ENCODE measurements at regions not wholly inside any gene's neighbourhood (a gene's known extent, or its start where the extent isn't known, plus 50 kb on each side); places are given as distances from the start of the nearest gene placed in this dataset.
"Not testable (repeated sequence)": the region's sequence is repeated elsewhere in the genome, so short reads cannot be mapped to it uniquely, and the experiment has no call there.

- DNase-seq = no peak
These were observed 326.8 kb upstream of the SGCD start for GRCh38 chr5:156000115-156000514.

- no peak for DNase-seq
These were observed 322.2 kb upstream of the SGCD start for GRCh38 chr5:156004754-156005153.

- DNase-seq = no peak
These were observed 320.8 kb upstream of the SGCD start for GRCh38 chr5:156006026-156006647.

GRCh38 chr5:156008844-156009243 lies 318.1 kb upstream of the SGCD start:
- no peak for DNase-seq

- no peak for DNase-seq
These were observed 317.4 kb upstream of the SGCD start for GRCh38 chr5:156009583-156009982.

GRCh38 chr5:156015137-156015536 lies 311.8 kb upstream of the SGCD start:
- DNase-seq = no peak

- DNase-seq = no peak
These were observed 307.8 kb upstream of the SGCD start for GRCh38 chr5:156019130-156019529.

- no peak for DNase-seq
These were observed 307.3 kb upstream of the SGCD start for GRCh38 chr5:156019571-156020180.

GRCh38 chr5:156020647-156021046 lies 306.3 kb upstream of the SGCD start:
- DNase-seq = no peak

- no peak for DNase-seq
These were observed 305.1 kb upstream of the SGCD start for GRCh38 chr5:156021866-156022265.

GRCh38 chr5:156025656-156026055 lies 301.3 kb upstream of the SGCD start:
- no peak for DNase-seq

GRCh38 chr5:156031181-156031580 lies 295.8 kb upstream of the SGCD start:
- DNase-seq = no peak

GRCh38 chr5:156036640-156037039 lies 290.3 kb upstream of the SGCD start:
- DNase-seq = no peak

GRCh38 chr5:156037151-156037909 lies 289.6 kb upstream of the SGCD start:
- no peak for DNase-seq

- DNase-seq = no peak
These were observed 284.2 kb upstream of the SGCD start for GRCh38 chr5:156042726-156043125.

GRCh38 chr5:156043351-156043750 lies 283.6 kb upstream of the SGCD start:
- DNase-seq = no peak

- DNase-seq = no peak
These were observed 275.0 kb upstream of the SGCD start for GRCh38 chr5:156051972-156052371.

- DNase-seq = no peak
These were observed 274.3 kb upstream of the SGCD start for GRCh38 chr5:156052656-156053055.

GRCh38 chr5:156053056-156053455 lies 273.9 kb upstream of the SGCD start:
- DNase-seq = no peak

- no peak for DNase-seq
These were observed 250.1 kb upstream of the SGCD start for GRCh38 chr5:156076912-156077311.

- DNase-seq = no peak
These were observed 239.3 kb upstream of the SGCD start for GRCh38 chr5:156087577-156088110.

GRCh38 chr5:156089955-156090940 lies 236.7 kb upstream of the SGCD start:
- DNase-seq = not testable (repeated sequence)

- DNase-seq = no peak
These were observed 233.9 kb upstream of the SGCD start for GRCh38 chr5:156093024-156093423.

Measured in activated gamma-delta T cell (primary cell).